SU-DHL-6 (cell line): ENCODE measurements at regions not wholly inside any gene's neighbourhood (a gene's known extent, or its start where the extent isn't known, plus 50 kb on each side); places are given as distances from the start of the nearest gene placed in this dataset.

Source experiments
- CTCF ChIP-seq: fragments of 200-600 bp; sonication (generic); IDR thresholded peaks from one replicate; pipeline ENCODE4 v1.5.1; 2017; ENCODE audit warnings: antibody characterized with exemption, mild to moderate bottlenecking, low read length, moderate library complexity; ENCODE audit not compliant: insufficient read depth, poor library complexity, severe bottlenecking
- EZH2phosphoT487 ChIP-seq: fragments of 200-600 bp; sonication (generic), shearing (Covaris generic); conservative IDR thresholded peaks from 2 replicates; pipeline ENCODE4 v1.6.1; 2018; ENCODE audit warnings: mild to moderate bottlenecking, antibody characterized with exemption, low read length, moderate library complexity, mixed read lengths

- TF ChIP-seq CTCF (no peak), EZH2phosphoT487 (no peak)
These were observed 299.8 kb upstream of the PRKD1 start for GRCh38 chr14:30227436-30227835.
